SK-N-SH treated with all-trans-retinoic acid at 6 μM for 48 hours (cell line): ENCODE measurements at regions not wholly inside any gene's neighbourhood (a gene's known extent, or its start where the extent isn't known, plus 50 kb on each side); places are given as distances from the start of the nearest gene placed in this dataset.

Experiments used
- ARNTL ChIP-seq: fragments of 450-650 bp; formaldehyde crosslinking; IDR thresholded peaks from 2 replicates; pipeline ENCODE4 v1.5.0; 2020; ENCODE audit warnings: low read depth, mild to moderate bottlenecking, moderate library complexity, borderline replicate concordance
- BACH2 ChIP-seq: fragments of 250-450 bp; sonication (Bioruptor Pico); IDR thresholded peaks from 2 replicates; pipeline ENCODE4 v1.9.0; 2021; ENCODE audit warnings: mild to moderate bottlenecking, borderline replicate concordance
- GLIS3 ChIP-seq: fragments of 250-450 bp; sonication (Bioruptor Pico); IDR thresholded peaks from 2 replicates; pipeline ENCODE4 v1.5.0; 2020; ENCODE audit warnings: mild to moderate bottlenecking, moderate library complexity
- PPARA ChIP-seq: fragments of 250-450 bp; sonication (Bioruptor Pico); IDR thresholded peaks from 2 replicates; pipeline ENCODE4 v1.5.0; 2020; ENCODE audit warnings: mild to moderate bottlenecking, borderline replicate concordance
- RARB ChIP-seq: fragments of 250-450 bp; sonication (Bioruptor Pico); IDR thresholded peaks from 2 replicates; pipeline ENCODE4 v1.8.0; 2021; ENCODE audit warnings: mild to moderate bottlenecking, moderate library complexity
- ZFP30 ChIP-seq: fragments of 450-650 bp; formaldehyde crosslinking; IDR thresholded peaks from 2 replicates; pipeline ENCODE4 v1.5.0; 2022; ENCODE audit warnings: mild to moderate bottlenecking, moderate library complexity
- ZNF70 ChIP-seq: fragments of 450-650 bp; formaldehyde crosslinking; IDR thresholded peaks from 2 replicates; pipeline ENCODE4 v1.5.0; 2020; ENCODE audit warnings: mild to moderate bottlenecking, moderate library complexity
- ZNF8 ChIP-seq: fragments of 450-650 bp; formaldehyde crosslinking; IDR thresholded peaks from 2 replicates; pipeline ENCODE4 v1.5.0; 2020; ENCODE audit warnings: mild to moderate bottlenecking, moderate library complexity
- TF ChIP-seq, protein P1 (sequence below): fragments of 250-450 bp; sonication (Bioruptor Pico); IDR thresholded peaks from 2 replicates; pipeline ENCODE4 v1.5.0; 2020; ENCODE audit warnings: mild to moderate bottlenecking, moderate library complexity
- TF ChIP-seq, protein P2 (sequence below): fragments of 250-450 bp; sonication (Bioruptor Pico); IDR thresholded peaks from 2 replicates; pipeline ENCODE4 v1.8.0; 2020; ENCODE audit warnings: mild to moderate bottlenecking, moderate library complexity, borderline replicate concordance
- TF ChIP-seq, protein P3 (sequence below): fragments of 250-450 bp; sonication (Bioruptor Pico); IDR thresholded peaks from 2 replicates; pipeline ENCODE4 v1.8.0; 2021; ENCODE audit warnings: low read depth, mild to moderate bottlenecking, moderate library complexity, borderline replicate concordance

DNA sequence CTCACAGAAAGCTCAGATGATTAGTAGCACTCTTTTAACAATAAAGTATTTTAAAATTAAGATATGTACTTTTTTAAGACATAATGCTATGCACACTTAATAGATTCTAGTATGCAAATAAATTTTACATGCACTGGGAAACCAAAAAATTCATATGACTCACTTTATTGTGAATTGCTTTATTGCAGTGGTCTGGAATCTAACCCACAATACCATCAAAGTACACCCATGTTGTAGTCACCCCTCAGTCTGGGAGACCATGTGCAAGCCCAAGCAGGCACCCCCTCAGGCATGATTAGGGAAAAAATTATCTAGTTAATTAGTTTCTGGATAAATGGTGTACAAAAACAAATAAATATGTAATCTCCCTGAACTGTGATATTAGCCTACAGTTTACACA is 649.0 kb upstream of the HS6ST1 start:
- TF ChIP-seq, protein P1, sequence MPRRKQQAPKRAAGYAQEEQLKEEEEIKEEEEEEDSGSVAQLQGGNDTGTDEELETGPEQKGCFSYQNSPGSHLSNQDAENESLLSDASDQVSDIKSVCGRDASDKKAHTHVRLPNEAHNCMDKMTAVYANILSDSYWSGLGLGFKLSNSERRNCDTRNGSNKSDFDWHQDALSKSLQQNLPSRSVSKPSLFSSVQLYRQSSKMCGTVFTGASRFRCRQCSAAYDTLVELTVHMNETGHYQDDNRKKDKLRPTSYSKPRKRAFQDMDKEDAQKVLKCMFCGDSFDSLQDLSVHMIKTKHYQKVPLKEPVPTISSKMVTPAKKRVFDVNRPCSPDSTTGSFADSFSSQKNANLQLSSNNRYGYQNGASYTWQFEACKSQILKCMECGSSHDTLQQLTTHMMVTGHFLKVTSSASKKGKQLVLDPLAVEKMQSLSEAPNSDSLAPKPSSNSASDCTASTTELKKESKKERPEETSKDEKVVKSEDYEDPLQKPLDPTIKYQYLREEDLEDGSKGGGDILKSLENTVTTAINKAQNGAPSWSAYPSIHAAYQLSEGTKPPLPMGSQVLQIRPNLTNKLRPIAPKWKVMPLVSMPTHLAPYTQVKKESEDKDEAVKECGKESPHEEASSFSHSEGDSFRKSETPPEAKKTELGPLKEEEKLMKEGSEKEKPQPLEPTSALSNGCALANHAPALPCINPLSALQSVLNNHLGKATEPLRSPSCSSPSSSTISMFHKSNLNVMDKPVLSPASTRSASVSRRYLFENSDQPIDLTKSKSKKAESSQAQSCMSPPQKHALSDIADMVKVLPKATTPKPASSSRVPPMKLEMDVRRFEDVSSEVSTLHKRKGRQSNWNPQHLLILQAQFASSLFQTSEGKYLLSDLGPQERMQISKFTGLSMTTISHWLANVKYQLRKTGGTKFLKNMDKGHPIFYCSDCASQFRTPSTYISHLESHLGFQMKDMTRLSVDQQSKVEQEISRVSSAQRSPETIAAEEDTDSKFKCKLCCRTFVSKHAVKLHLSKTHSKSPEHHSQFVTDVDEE (CRISPR knock-in tag), result no peak
- TF ChIP-seq ZFP30 (CRISPR knock-in tag), result no peak
- TF ChIP-seq, protein P2, sequence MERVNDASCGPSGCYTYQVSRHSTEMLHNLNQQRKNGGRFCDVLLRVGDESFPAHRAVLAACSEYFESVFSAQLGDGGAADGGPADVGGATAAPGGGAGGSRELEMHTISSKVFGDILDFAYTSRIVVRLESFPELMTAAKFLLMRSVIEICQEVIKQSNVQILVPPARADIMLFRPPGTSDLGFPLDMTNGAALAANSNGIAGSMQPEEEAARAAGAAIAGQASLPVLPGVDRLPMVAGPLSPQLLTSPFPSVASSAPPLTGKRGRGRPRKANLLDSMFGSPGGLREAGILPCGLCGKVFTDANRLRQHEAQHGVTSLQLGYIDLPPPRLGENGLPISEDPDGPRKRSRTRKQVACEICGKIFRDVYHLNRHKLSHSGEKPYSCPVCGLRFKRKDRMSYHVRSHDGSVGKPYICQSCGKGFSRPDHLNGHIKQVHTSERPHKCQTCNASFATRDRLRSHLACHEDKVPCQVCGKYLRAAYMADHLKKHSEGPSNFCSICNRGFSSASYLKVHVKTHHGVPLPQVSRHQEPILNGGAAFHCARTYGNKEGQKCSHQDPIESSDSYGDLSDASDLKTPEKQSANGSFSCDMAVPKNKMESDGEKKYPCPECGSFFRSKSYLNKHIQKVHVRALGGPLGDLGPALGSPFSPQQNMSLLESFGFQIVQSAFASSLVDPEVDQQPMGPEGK (CRISPR knock-in tag), result no peak
- no peak for TF ChIP-seq RARB
- no peak for TF ChIP-seq PPARA (CRISPR knock-in tag)
- no peak for TF ChIP-seq ARNTL (CRISPR knock-in tag)
- TF ChIP-seq GLIS3, result no peak
- TF ChIP-seq, protein P3, sequence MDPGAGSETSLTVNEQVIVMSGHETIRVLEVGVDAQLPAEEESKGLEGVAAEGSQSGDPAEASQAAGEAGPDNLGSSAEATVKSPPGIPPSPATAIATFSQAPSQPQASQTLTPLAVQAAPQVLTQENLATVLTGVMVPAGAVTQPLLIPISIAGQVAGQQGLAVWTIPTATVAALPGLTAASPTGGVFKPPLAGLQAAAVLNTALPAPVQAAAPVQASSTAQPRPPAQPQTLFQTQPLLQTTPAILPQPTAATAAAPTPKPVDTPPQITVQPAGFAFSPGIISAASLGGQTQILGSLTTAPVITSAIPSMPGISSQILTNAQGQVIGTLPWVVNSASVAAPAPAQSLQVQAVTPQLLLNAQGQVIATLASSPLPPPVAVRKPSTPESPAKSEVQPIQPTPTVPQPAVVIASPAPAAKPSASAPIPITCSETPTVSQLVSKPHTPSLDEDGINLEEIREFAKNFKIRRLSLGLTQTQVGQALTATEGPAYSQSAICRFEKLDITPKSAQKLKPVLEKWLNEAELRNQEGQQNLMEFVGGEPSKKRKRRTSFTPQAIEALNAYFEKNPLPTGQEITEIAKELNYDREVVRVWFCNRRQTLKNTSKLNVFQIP (CRISPR knock-in tag), result no peak
- TF ChIP-seq BACH2 (CRISPR knock-in tag), result no peak
- no peak for TF ChIP-seq ZNF70 (CRISPR knock-in tag)
- no peak for TF ChIP-seq ZNF8 (CRISPR knock-in tag)
